H1 (cell line): ENCODE measurements at regions not wholly inside any gene's neighbourhood (a gene's known extent, or its start where the extent isn't known, plus 50 kb on each side); places are given as distances from the start of the nearest gene placed in this dataset.

Source experiments
- CTCF ChIA-PET: fragments of 300-600 bp; sonication (Branson Sonifier 250); formaldehyde crosslinking; loops from one replicate; lab custom pipeline; 2021; ENCODE audit not compliant: partially characterized antibody; lab: Charles Lee
- POLR2A ChIA-PET: fragments of 300-600 bp; sonication (Branson Sonifier 250); formaldehyde crosslinking; loops from one replicate; lab custom pipeline; 2021; ENCODE audit warnings: inconsistent platforms; ENCODE audit not compliant: partially characterized antibody; lab: Charles Lee
- DNase-seq, 2 experiments: peaks; one replicate each; pipeline versions ENCODE4 v3.0.0 to v3.0.0-alpha.2; 2010 to 2022; ENCODE audit warnings: low spot score in 2 of 2, low read depth in 1 of 2, mixed read lengths in 1 of 2
- FAIRE-seq: peaks from 2 replicates; lab custom pipeline; 2011; peaks lifted over from hg19 to GRCh38; lab: Jason Lieb, UNC
- H2AFZ ChIP-seq: 2 replicates; pipeline ENCODE4 v1.8.1; 2012; ENCODE audit warnings: low read length, inconsistent platforms
- H2AK5ac ChIP-seq: 2 replicates; pipeline ENCODE4 v1.6.1; 2013; ENCODE audit warnings: low read depth, low read length
- H2BK120ac ChIP-seq: replicated peaks from 2 replicates; pipeline ENCODE3; 2013; ENCODE audit warnings: low read depth, low read length, inconsistent platforms
- H2BK12ac ChIP-seq: 2 replicates; pipeline ENCODE4 v1.6.1; 2013; ENCODE audit warnings: low read depth, low read length
- H2BK15ac ChIP-seq: 2 replicates; pipeline ENCODE4 v1.6.1; 2013; ENCODE audit warnings: low read length
- H2BK20ac ChIP-seq: 2 replicates; pipeline ENCODE4 v1.6.1; 2013; ENCODE audit warnings: low read length
- H2BK5ac ChIP-seq: 2 replicates; pipeline ENCODE4 v1.6.1; 2013; ENCODE audit warnings: low read depth, low read length
- H3K14ac ChIP-seq: 2 replicates; pipeline ENCODE4 v1.6.1; 2013; ENCODE audit warnings: inconsistent platforms; ENCODE audit not compliant: insufficient read length
- H3K18ac ChIP-seq: 2 replicates; pipeline ENCODE4 v1.6.1; 2013; ENCODE audit warnings: low read length; ENCODE audit errors: extremely low read depth
- H3K23ac ChIP-seq: 2 replicates; pipeline ENCODE4 v1.6.1; 2013; ENCODE audit warnings: inconsistent platforms; ENCODE audit not compliant: insufficient read length
- H3K23me2 ChIP-seq: 2 replicates; pipeline ENCODE4 v1.6.1; 2013; ENCODE audit warnings: low read depth, low read length
- H3K27ac ChIP-seq: 2 replicates; pipeline ENCODE4 v1.6.1; 2011; ENCODE audit warnings: low read depth, low read length, inconsistent platforms
- H3K27me3 ChIP-seq, 4 experiments: replicated peaks in 1 of 4; 1 replicate in 1 of 4; 2 replicates in 3 of 4; pipeline versions ENCODE4 v1.6.1 to v1.8.1; 2011 to 2013; ENCODE audit warnings: low read length in 3 of 4, mild to moderate bottlenecking in 3 of 4, inconsistent platforms in 2 of 4, mixed read lengths in 2 of 4, moderate library complexity in 1 of 4; ENCODE audit not compliant: control insufficient read depth in 3 of 4, insufficient read depth in 3 of 4; ENCODE audit errors: extremely low read depth in 1 of 4
- H3K36me3 ChIP-seq, 4 experiments: 2 replicates each; pipeline versions ENCODE4 v1.6.1 to v1.8.1; 2011 to 2013; ENCODE audit warnings: mild to moderate bottlenecking in 4 of 4, low read length in 3 of 4, moderate library complexity in 2 of 4, control low read depth in 1 of 4, inconsistent platforms in 1 of 4; ENCODE audit not compliant: insufficient read depth in 4 of 4, control insufficient read depth in 2 of 4
- H3K4ac ChIP-seq: replicated peaks from 2 replicates; pipeline ENCODE3; 2013; ENCODE audit warnings: low read length, low read depth, mixed read lengths, inconsistent platforms; ENCODE audit not compliant: insufficient read length
- H3K4me1 ChIP-seq, 4 experiments: replicated peaks in 1 of 4; 1 replicate in 1 of 4; 2 replicates in 3 of 4; pipeline versions ENCODE4 v1.6.1 to v1.8.1; 2011 to 2013; ENCODE audit warnings: low read length in 3 of 4, inconsistent platforms in 2 of 4, mixed read lengths in 1 of 4; ENCODE audit not compliant: insufficient read depth in 4 of 4, control insufficient read depth in 3 of 4
- H3K4me2 ChIP-seq, 2 experiments: 2 replicates each; pipeline versions ENCODE4 v1.6.1 to v1.8.1; 2011 to 2013; ENCODE audit warnings: low read depth in 2 of 2, low read length in 2 of 2, control low read depth in 1 of 2, inconsistent platforms in 1 of 2, mild to moderate bottlenecking in 1 of 2; ENCODE audit not compliant: insufficient read depth in 1 of 2
- H3K4me3 ChIP-seq, 4 experiments: fragments of 200-600, 300-600 bp in 1 of 4; sonication (generic), shearing (Covaris generic), sonication (Bioruptor Twin) in 1 of 4; 2 replicates each; pipeline versions ENCODE4 v1.5.1 to v1.8.1; 2011 to 2016; ENCODE audit warnings: low read length in 4 of 4, low read depth in 3 of 4, control low read depth in 2 of 4, inconsistent platforms in 2 of 4, mild to moderate bottlenecking in 2 of 4, mixed read lengths in 1 of 4, moderate library complexity in 1 of 4; ENCODE audit not compliant: insufficient read depth in 2 of 4; ENCODE audit errors: extremely low read depth in 1 of 4
- H3K56ac ChIP-seq: replicated peaks from 2 replicates; pipeline ENCODE3; 2013; ENCODE audit warnings: low read depth, mild to moderate bottlenecking, mixed read lengths, low read length, inconsistent platforms; ENCODE audit not compliant: insufficient read length
- H3K79me1 ChIP-seq: 2 replicates; pipeline ENCODE4 v1.6.1; 2013; ENCODE audit warnings: low read depth, low read length, control low read depth
- H3K79me2 ChIP-seq, 2 experiments: 2 replicates each; pipeline versions ENCODE4 v1.6.1 to v1.8.1; 2012 to 2013; ENCODE audit warnings: low read length in 2 of 2, mild to moderate bottlenecking in 2 of 2, inconsistent platforms in 1 of 2; ENCODE audit not compliant: insufficient read depth in 2 of 2, control insufficient read depth in 1 of 2
- H3K9ac ChIP-seq, 4 experiments: replicated peaks in 1 of 4; 1 replicate in 1 of 4; 2 replicates in 3 of 4; pipeline versions ENCODE4 v1.6.1 to v1.8.1; 2011 to 2013; ENCODE audit warnings: low read depth in 3 of 4, low read length in 3 of 4, control low read depth in 2 of 4, mild to moderate bottlenecking in 2 of 4, moderate library complexity in 2 of 4, inconsistent platforms in 1 of 4; ENCODE audit errors: extremely low read depth in 1 of 4
- H3K9me3 ChIP-seq, 2 experiments: 2 replicates each; pipeline versions ENCODE4 v1.6.1 to v1.8.1; 2012 to 2013; ENCODE audit warnings: mild to moderate bottlenecking in 2 of 2, moderate library complexity in 2 of 2, control low read depth in 1 of 2, inconsistent platforms in 1 of 2, low read depth in 1 of 2, low read length in 1 of 2, mixed read lengths in 1 of 2; ENCODE audit not compliant: insufficient read depth in 2 of 2
- H4K20me1 ChIP-seq, 2 experiments: replicated peaks in 1 of 2; 2 replicates each; pipeline versions ENCODE3 to v1.8.1; 2011 to 2013; ENCODE audit warnings: inconsistent platforms in 2 of 2, low read length in 2 of 2, mild to moderate bottlenecking in 1 of 2; ENCODE audit not compliant: insufficient read depth in 2 of 2, control insufficient read depth in 1 of 2
- H4K5ac ChIP-seq: 2 replicates; pipeline ENCODE4 v1.6.1; 2013; ENCODE audit warnings: low read length, low read depth, mixed read lengths, inconsistent platforms; ENCODE audit not compliant: insufficient read length
- H4K8ac ChIP-seq: 2 replicates; pipeline ENCODE4 v1.8.0; 2013; ENCODE audit warnings: mild to moderate bottlenecking, moderate library complexity, low read length, inconsistent platforms; ENCODE audit not compliant: insufficient read depth; ENCODE audit errors: extremely low read depth
- H4K91ac ChIP-seq: replicated peaks from 2 replicates; pipeline ENCODE3; 2013; ENCODE audit warnings: low read length, mixed read lengths, inconsistent platforms; ENCODE audit not compliant: insufficient read length
- CHD1 ChIP-seq: IDR thresholded peaks from 2 replicates; pipeline ENCODE4 v1.6.1; 2012; ENCODE audit warnings: low read depth, low read length, improper control_type of control experiment
- CHD2 ChIP-seq: IDR thresholded peaks from 2 replicates; pipeline ENCODE4 v1.6.1; 2012; ENCODE audit warnings: low read length, improper control_type of control experiment
- EGR1 ChIP-seq: IDR thresholded peaks from 2 replicates; pipeline ENCODE4 v1.6.1; 2011; ENCODE audit warnings: low read depth, low read length, borderline replicate concordance
- EZH2 ChIP-seq: fragments of 200-600 bp; sonication (generic); IDR thresholded peaks from 2 replicates; pipeline ENCODE4 v1.7.1; 2012; ENCODE audit warnings: low read depth, mild to moderate bottlenecking, moderate library complexity, low read length, inconsistent platforms; ENCODE audit not compliant: severe bottlenecking
- HDAC2 ChIP-seq, 2 experiments: fragments of 300-600 bp in 1 of 2; sonication (generic) in 1 of 2; IDR thresholded peaks; 2 replicates each; pipeline ENCODE4 v1.6.1; 2011 to 2012; ENCODE audit warnings: low read depth in 2 of 2, low read length in 2 of 2, mild to moderate bottlenecking in 2 of 2, moderate library complexity in 2 of 2, borderline replicate concordance in 1 of 2, inconsistent platforms in 1 of 2
- HDAC6 ChIP-seq: IDR thresholded peaks from one replicate; pipeline ENCODE4 v1.7.1; 2012; ENCODE audit warnings: low read depth, mild to moderate bottlenecking, inconsistent platforms, low read length, moderate library complexity
- JUN ChIP-seq: IDR thresholded peaks from 2 replicates; pipeline ENCODE4 v1.6.1; 2011; ENCODE audit warnings: low read depth, mild to moderate bottlenecking, improper control_type of control experiment, low read length
- POLR2A ChIP-seq, 2 experiments: IDR thresholded peaks; 1 replicate in 1 of 2; 2 replicates in 1 of 2; pipeline ENCODE4 v1.6.1; 2011; ENCODE audit warnings: low read depth in 2 of 2, low read length in 2 of 2, mild to moderate bottlenecking in 2 of 2; ENCODE audit errors: control extremely low read depth in 1 of 2
- SRF ChIP-seq: IDR thresholded peaks from 2 replicates; pipeline ENCODE4 v1.6.1; 2011; ENCODE audit warnings: mild to moderate bottlenecking, low read depth, low read length, moderate library complexity
- SUZ12 ChIP-seq: fragments of 200-600 bp; sonication (generic); IDR thresholded peaks from 2 replicates; pipeline ENCODE4 v1.6.1; 2012; ENCODE audit warnings: mild to moderate bottlenecking, inconsistent platforms, low read length, moderate library complexity, mixed read lengths
- TCF12 ChIP-seq: IDR thresholded peaks from 2 replicates; pipeline ENCODE4 v1.6.1; 2011; ENCODE audit warnings: low read depth, mild to moderate bottlenecking, low read length
- USF2 ChIP-seq: IDR thresholded peaks from 2 replicates; pipeline ENCODE4 v1.6.1; 2011; ENCODE audit warnings: low read length, improper control_type of control experiment
- WGBS, 2 experiments: shearing (Covaris generic) in 1 of 2; methylation state at CpG; one replicate each; pipeline versions ENCODE4 v1.1.6 to v1.1.7; 2013 to 2015; ENCODE audit warnings: low lambda C conversion rate in 2 of 2, mixed read lengths in 2 of 2, inconsistent platforms in 1 of 2, low coverage in 1 of 2, missing lambda C conversion rate in 1 of 2; ENCODE audit not compliant: insufficient replicate concordance in 2 of 2, insufficient coverage in 1 of 2, insufficient read length in 1 of 2; ENCODE audit errors: extremely low coverage in 1 of 2, missing lambda C conversion rate in 1 of 2; 5-methylcytosine and 5-hydroxymethylcytosine counted together

GRCh38 chr1:244287726-244288125 lies 164.0 kb downstream of the ADSS2 start:
- no peak overlapping the region for H3K56ac ChIP-seq
- H2BK12ac ChIP-seq: no peak overlapping the region
- H4K91ac ChIP-seq: no peak overlapping the region
- H3K27ac ChIP-seq: no peak overlapping the region
- DNase-seq: no peak
- H2AFZ ChIP-seq: no peak overlapping the region
- no peaks in the 10 kb centered on the region for H3K79me2 ChIP-seq
- ChIA-PET POLR2A (no interaction called here), CTCF (interaction anchor here (0.6 to 3.4 kb wide), 3 partner anchors 11 to 312 kb away, joined by 3 to 21 read pairs (median 3); no protein-coding TSS in a partner anchor)
- no peak overlapping the region for H2BK15ac ChIP-seq
- H3K9me3 ChIP-seq: no peaks in the 10 kb centered on the region
- H2AK5ac ChIP-seq: no peak overlapping the region
- no peaks in the 10 kb centered on the region for H3K4me1 ChIP-seq
- no peaks in the 10 kb centered on the region for H3K79me1 ChIP-seq
- H3K23ac ChIP-seq: no peak overlapping the region
- no peak overlapping the region for H3K4me3 ChIP-seq
- H4K8ac ChIP-seq: no peak overlapping the region
- H3K14ac ChIP-seq: no peak overlapping the region
- H3K27me3 ChIP-seq: peaks cover 0 to 2% (median 0%) of the 10 kb centered on the region in 4 experiments; a peak in 1 of 7 replicates
- H4K20me1 ChIP-seq: no peaks in the 10 kb centered on the region
- 100% methylated on average over 1 of the region's 1 CpG; no CpG with 5 or more reads in 1 of the 2 experiments for WGBS, 2 experiments
- H3K18ac ChIP-seq: no peak overlapping the region
- H3K4me2 ChIP-seq: no peak overlapping the region
- H3K9ac ChIP-seq: no peak overlapping the region
- H3K36me3 ChIP-seq: no peaks in the 10 kb centered on the region
- no peak overlapping the region for H4K5ac ChIP-seq
- H3K23me2 ChIP-seq: no peaks in the 10 kb centered on the region
- H2BK20ac ChIP-seq: no peak overlapping the region
- H2BK5ac ChIP-seq: no peak overlapping the region
- FAIRE-seq: no peak
- no peak overlapping the region for H2BK120ac ChIP-seq
- no peak overlapping the region for H3K4ac ChIP-seq
- TF ChIP-seq CHD1 (no peak), HDAC2 (IDR thresholded peaks at IDR 0.05; ENCODE audit: borderline replicate concordance in 1 of 2, low read depth in 2 of 2, low read length in 2 of 2) (no peak), USF2 (no peak), TCF12 (no peak), JUN (no peak), SUZ12 (no peak), POLR2A (IDR thresholded peaks at IDR 0.05; ENCODE audit: control extremely low read depth in 1 of 2, low read depth in 2 of 2, low read length in 2 of 2) (no peak), HDAC6 (no peak), SRF (no peak), EGR1 (no peak), CHD2 (no peak), EZH2 (no peak)
